Osteocyte (in vitro differentiated cells): ENCODE measurements at regions not wholly inside any gene's neighbourhood (a gene's known extent, or its start where the extent isn't known, plus 50 kb on each side); places are given as distances from the start of the nearest gene placed in this dataset.

Experiments
- DNase-seq: peaks from one replicate; pipeline ENCODE4 v3.0.0; 2021; ENCODE audit warnings: mixed read lengths; ENCODE audit not compliant: unreplicated experiment; ENCODE audit errors: extremely low spot score
- H3K27ac Mint-ChIP-seq: one replicate; pipeline ENCODE4 v1.8.0; 2021; ENCODE audit warnings: mild to moderate bottlenecking, mixed read lengths; ENCODE audit not compliant: unreplicated experiment
- H3K27me3 Mint-ChIP-seq: one replicate; pipeline ENCODE4 v1.8.0; 2021; ENCODE audit warnings: mixed read lengths; ENCODE audit not compliant: unreplicated experiment
- H3K36me3 Mint-ChIP-seq: one replicate; pipeline ENCODE4 v1.8.0; 2021; ENCODE audit warnings: mixed read lengths; ENCODE audit not compliant: unreplicated experiment
- H3K4me1 Mint-ChIP-seq: one replicate; pipeline ENCODE4 v1.8.0; 2021; ENCODE audit warnings: mixed read lengths; ENCODE audit not compliant: unreplicated experiment
- H3K4me3 Mint-ChIP-seq: one replicate; pipeline ENCODE4 v1.8.0; 2021; ENCODE audit warnings: mild to moderate bottlenecking, moderate library complexity, mixed read lengths; ENCODE audit not compliant: unreplicated experiment
- H3K9me3 Mint-ChIP-seq: one replicate; pipeline ENCODE4 v1.8.0; 2021; ENCODE audit warnings: mixed read lengths; ENCODE audit not compliant: unreplicated experiment
- TF ChIP-seq, protein P1 (sequence below): fragments of 200-600 bp; sonication (generic); IDR thresholded peaks from 2 replicates; pipeline ENCODE4 v1.5.0; 2021; ENCODE audit warnings: antibody characterized with exemption, mild to moderate bottlenecking, moderate library complexity

GRCh38 chr4:100582146-100582545 is 64.3 kb upstream of the EMCN start:
- no peaks in the 10 kb centered on the region for H3K4me1 Mint-ChIP-seq
- DNase-seq: no peak
- TF ChIP-seq, protein P1, sequence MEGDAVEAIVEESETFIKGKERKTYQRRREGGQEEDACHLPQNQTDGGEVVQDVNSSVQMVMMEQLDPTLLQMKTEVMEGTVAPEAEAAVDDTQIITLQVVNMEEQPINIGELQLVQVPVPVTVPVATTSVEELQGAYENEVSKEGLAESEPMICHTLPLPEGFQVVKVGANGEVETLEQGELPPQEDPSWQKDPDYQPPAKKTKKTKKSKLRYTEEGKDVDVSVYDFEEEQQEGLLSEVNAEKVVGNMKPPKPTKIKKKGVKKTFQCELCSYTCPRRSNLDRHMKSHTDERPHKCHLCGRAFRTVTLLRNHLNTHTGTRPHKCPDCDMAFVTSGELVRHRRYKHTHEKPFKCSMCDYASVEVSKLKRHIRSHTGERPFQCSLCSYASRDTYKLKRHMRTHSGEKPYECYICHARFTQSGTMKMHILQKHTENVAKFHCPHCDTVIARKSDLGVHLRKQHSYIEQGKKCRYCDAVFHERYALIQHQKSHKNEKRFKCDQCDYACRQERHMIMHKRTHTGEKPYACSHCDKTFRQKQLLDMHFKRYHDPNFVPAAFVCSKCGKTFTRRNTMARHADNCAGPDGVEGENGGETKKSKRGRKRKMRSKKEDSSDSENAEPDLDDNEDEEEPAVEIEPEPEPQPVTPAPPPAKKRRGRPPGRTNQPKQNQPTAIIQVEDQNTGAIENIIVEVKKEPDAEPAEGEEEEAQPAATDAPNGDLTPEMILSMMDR: no peak
- no peaks in the 10 kb centered on the region for H3K9me3 Mint-ChIP-seq
- H3K36me3 Mint-ChIP-seq: no peaks in the 10 kb centered on the region
- no peak overlapping the region for H3K4me3 Mint-ChIP-seq
- no peak overlapping the region for H3K27ac Mint-ChIP-seq
- H3K27me3 Mint-ChIP-seq: peaks cover 13% of the 10 kb centered on the region

DNA sequence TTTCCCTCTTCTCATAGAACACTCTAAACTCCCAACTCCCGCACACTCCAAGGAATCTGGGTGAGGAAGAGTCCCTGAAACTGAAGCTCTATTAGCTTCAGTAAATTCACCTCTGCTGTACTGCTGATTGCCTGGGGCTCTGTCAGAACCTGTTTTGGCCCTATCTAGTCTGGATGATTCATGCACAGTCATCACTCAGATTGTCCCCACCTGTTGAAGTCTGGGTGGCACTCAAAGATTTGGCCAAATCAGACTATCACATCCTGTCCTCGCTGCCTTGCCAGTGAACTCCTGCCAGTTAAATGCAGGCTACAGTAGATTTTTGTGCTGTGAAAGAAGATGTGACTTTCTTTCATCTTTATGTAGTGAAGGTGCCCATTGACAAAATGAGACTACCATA is 63.5 kb upstream of the EMCN start:
- DNase-seq: no peak
- no peak overlapping the region for H3K4me3 Mint-ChIP-seq
- H3K4me1 Mint-ChIP-seq: no peaks in the 10 kb centered on the region
- TF ChIP-seq, protein P1: no peak
- no peaks in the 10 kb centered on the region for H3K36me3 Mint-ChIP-seq
- H3K9me3 Mint-ChIP-seq: no peaks in the 10 kb centered on the region
- no peak overlapping the region for H3K27ac Mint-ChIP-seq
- peaks cover 13% of the 10 kb centered on the region for H3K27me3 Mint-ChIP-seq

DNA sequence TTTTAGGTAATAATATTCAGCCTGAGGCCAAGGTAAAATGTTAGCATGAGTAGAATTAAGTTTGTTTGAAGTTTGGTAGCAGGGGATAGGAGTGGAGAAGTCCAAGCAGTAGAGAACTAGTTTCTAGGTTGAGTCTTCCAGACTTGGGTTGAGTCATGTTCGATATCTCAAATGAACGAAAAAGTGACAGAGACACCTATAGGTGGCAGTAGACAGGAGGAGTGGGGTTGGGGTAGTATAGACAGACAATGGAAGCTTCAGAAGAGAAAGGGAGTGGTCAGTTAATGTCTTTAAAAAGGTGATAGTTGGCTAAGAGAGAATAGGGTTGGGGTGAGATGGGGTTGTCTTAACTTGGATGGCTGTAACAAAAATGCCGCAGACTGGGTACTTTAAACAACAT is 58.7 kb upstream of the EMCN start:
- no peak overlapping the region for H3K27ac Mint-ChIP-seq
- no peak overlapping the region for H3K4me3 Mint-ChIP-seq
- DNase-seq: no peak
- peaks cover 12% of the 10 kb centered on the region for H3K27me3 Mint-ChIP-seq
- TF ChIP-seq, protein P1: no peak
- no peaks in the 10 kb centered on the region for H3K36me3 Mint-ChIP-seq
- H3K9me3 Mint-ChIP-seq: no peaks in the 10 kb centered on the region
- no peaks in the 10 kb centered on the region for H3K4me1 Mint-ChIP-seq

GRCh38 chr4:100574607-100575006 is 56.8 kb upstream of the EMCN start:
- no peak overlapping the region for H3K4me3 Mint-ChIP-seq
- peaks cover 22% of the 10 kb centered on the region for H3K27me3 Mint-ChIP-seq
- no peak overlapping the region for H3K27ac Mint-ChIP-seq
- no peaks in the 10 kb centered on the region for H3K9me3 Mint-ChIP-seq
- no peaks in the 10 kb centered on the region for H3K36me3 Mint-ChIP-seq
- no peak for DNase-seq
- H3K4me1 Mint-ChIP-seq: no peaks in the 10 kb centered on the region
- TF ChIP-seq, protein P1: no peak

DNA sequence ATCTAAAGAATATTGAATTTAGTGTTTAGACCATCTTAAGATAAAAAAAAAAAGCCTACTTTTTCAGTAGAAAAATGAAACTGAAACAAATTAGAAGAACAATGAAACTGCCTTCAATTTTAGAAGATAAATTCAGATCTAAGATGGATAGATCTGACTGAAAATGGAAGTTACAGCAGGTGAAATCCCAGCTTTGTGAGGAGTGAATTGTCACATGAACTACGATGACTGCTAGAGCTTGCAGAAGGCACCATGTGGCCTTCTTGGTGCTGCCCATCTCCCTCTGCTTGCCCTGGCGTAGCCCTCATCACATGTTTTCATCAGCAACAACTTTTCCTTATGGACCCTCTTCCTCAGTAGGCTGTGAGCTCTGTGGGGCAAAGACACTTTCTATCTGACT is 51.4 kb upstream of the EMCN start:
- Mint-ChIP-seq H3K4me3 (no peak overlapping the region), H3K36me3 (no peaks in the 10 kb centered on the region), H3K9me3 (no peaks in the 10 kb centered on the region), H3K27me3 (peaks cover 20% of the 10 kb centered on the region), H3K27ac (no peak overlapping the region), H3K4me1 (no peaks in the 10 kb centered on the region)
- TF ChIP-seq, protein P1: no peak
- DNase-seq: no peak
